Neural cell (in vitro differentiated cells): ENCODE measurements at regions not wholly inside any gene's neighbourhood (a gene's known extent, or its start where the extent isn't known, plus 50 kb on each side); places are given as distances from the start of the nearest gene placed in this dataset.

Experiments
- CTCF ChIP-seq: fragments of 450-650 bp; IDR thresholded peaks from 2 replicates; pipeline ENCODE4 v1.5.1; 2014; ENCODE audit warnings: antibody characterized with exemption, mild to moderate bottlenecking, moderate library complexity; ENCODE audit not compliant: poor library complexity, severe bottlenecking
- EP300 ChIP-seq: fragments of 450-650 bp; conservative IDR thresholded peaks from 2 replicates; pipeline ENCODE4 v1.6.1; 2014; ENCODE audit warnings: antibody characterized with exemption, mild to moderate bottlenecking, moderate library complexity; ENCODE audit not compliant: poor library complexity, severe bottlenecking
- EZH2 ChIP-seq: fragments of 200-600, 300-800 bp; shearing (Covaris generic), sonication (generic); IDR thresholded peaks from 2 replicates; pipeline ENCODE4 v1.6.1; 2014; ENCODE audit warnings: antibody characterized with exemption, low read length, borderline replicate concordance, mild to moderate bottlenecking; ENCODE audit not compliant: insufficient read depth, poor library complexity, severe bottlenecking
- MXI1 ChIP-seq: fragments of 450-650 bp; conservative IDR thresholded peaks from 2 replicates; pipeline ENCODE4 v1.6.1; 2014; ENCODE audit warnings: antibody characterized with exemption, mild to moderate bottlenecking; ENCODE audit not compliant: poor library complexity, severe bottlenecking
- POLR2AphosphoS5 ChIP-seq: IDR thresholded peaks from 2 replicates; pipeline ENCODE4 v1.6.1; 2012
- RAD21 ChIP-seq: fragments of 450-650 bp; conservative IDR thresholded peaks from 2 replicates; pipeline ENCODE4 v1.6.1; 2014; ENCODE audit warnings: antibody characterized with exemption, mild to moderate bottlenecking, moderate library complexity
- TAF1 ChIP-seq: IDR thresholded peaks from 2 replicates; pipeline ENCODE4 v1.6.1; 2012; ENCODE audit warnings: low read depth
- TF ChIP-seq, protein P1 (sequence below): IDR thresholded peaks from 2 replicates; pipeline ENCODE4 v1.6.1; 2012; ENCODE audit warnings: borderline replicate concordance

DNA sequence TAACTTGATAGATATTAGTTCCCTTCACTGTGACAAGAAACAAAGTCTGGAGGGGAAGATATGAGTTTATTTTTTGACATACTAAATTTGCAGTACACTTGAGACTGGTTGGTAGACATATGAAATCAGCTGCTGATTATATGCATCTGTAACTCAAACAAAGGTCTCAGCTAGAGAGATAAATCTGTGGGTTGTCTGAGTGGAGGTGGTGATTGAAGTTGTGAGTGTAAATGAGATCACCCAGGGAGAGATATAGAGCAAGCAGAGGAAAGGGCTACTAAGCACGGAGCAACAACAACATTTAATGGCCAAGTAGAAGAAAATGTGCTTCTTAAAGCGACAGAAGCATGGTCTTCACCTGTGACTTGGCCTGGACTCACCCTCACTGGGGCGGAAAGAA, 173.2 kb upstream of the EYA4 start:
- TF ChIP-seq CTCF (no peak), POLR2AphosphoS5 (no peak), TAF1 (no peak), EP300 (no peak), EZH2 (no peak), MXI1 (no peak), RAD21 (no peak)
- TF ChIP-seq, protein P1, sequence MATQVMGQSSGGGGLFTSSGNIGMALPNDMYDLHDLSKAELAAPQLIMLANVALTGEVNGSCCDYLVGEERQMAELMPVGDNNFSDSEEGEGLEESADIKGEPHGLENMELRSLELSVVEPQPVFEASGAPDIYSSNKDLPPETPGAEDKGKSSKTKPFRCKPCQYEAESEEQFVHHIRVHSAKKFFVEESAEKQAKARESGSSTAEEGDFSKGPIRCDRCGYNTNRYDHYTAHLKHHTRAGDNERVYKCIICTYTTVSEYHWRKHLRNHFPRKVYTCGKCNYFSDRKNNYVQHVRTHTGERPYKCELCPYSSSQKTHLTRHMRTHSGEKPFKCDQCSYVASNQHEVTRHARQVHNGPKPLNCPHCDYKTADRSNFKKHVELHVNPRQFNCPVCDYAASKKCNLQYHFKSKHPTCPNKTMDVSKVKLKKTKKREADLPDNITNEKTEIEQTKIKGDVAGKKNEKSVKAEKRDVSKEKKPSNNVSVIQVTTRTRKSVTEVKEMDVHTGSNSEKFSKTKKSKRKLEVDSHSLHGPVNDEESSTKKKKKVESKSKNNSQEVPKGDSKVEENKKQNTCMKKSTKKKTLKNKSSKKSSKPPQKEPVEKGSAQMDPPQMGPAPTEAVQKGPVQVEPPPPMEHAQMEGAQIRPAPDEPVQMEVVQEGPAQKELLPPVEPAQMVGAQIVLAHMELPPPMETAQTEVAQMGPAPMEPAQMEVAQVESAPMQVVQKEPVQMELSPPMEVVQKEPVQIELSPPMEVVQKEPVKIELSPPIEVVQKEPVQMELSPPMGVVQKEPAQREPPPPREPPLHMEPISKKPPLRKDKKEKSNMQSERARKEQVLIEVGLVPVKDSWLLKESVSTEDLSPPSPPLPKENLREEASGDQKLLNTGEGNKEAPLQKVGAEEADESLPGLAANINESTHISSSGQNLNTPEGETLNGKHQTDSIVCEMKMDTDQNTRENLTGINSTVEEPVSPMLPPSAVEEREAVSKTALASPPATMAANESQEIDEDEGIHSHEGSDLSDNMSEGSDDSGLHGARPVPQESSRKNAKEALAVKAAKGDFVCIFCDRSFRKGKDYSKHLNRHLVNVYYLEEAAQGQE, result no peak
